ENCODE measurements at regions not wholly inside any gene's neighbourhood (a gene's known extent, or its start where the extent isn't known, plus 50 kb on each side); places are given as distances from the start of the nearest gene placed in this dataset.
"Not testable (repeated sequence)": the region's sequence is repeated elsewhere in the genome, so short reads cannot be mapped to it uniquely, and the experiment has no call there.

- H3K4me3 ChIP-seq (replicated peaks; ENCODE audit: low read depth, low read length), result no peak overlapping the region
- no peak for TF ChIP-seq CTCF (IDR thresholded peaks at IDR 0.05; ENCODE audit: low read depth, low read length, missing control alignments)
- no peak for DNase-seq (ENCODE audit: extremely low read depth, low read depth)
These were observed 74.1 kb upstream of the MED13 start for GRCh38 chr17:62139141-62139540.

- not testable (repeated sequence) for DNase-seq (ENCODE audit: extremely low read depth, low read depth)
- H3K4me3 ChIP-seq (replicated peaks; ENCODE audit: low read depth, low read length), result peak overlapping the region; percentile 9; the same call in 1 of the 2 replicates
These were observed 73.6 kb upstream of the MED13 start for GRCh38 chr17:62138676-62139121.

- not testable (repeated sequence) for DNase-seq (ENCODE audit: extremely low read depth, low read depth)
- peak overlapping the region; percentile 9; the same call in 1 of the 2 replicates for H3K4me3 ChIP-seq (replicated peaks; ENCODE audit: low read depth, low read length)
These were observed 72.9 kb upstream of the MED13 start for GRCh38 chr17:62137734-62138624.

- not testable (repeated sequence) for H3K4me3 ChIP-seq (replicated peaks; ENCODE audit: low read depth, low read length); DNase-seq (ENCODE audit: extremely low read depth, low read depth)
These were observed 72.1 kb upstream of the MED13 start for GRCh38 chr17:62137013-62137733.

- no peak overlapping the region for H3K4me3 ChIP-seq (replicated peaks; ENCODE audit: low read depth, low read length)
- no peak for TF ChIP-seq CTCF (IDR thresholded peaks at IDR 0.05; ENCODE audit: low read depth, low read length, missing control alignments)
- no peak for DNase-seq (ENCODE audit: extremely low read depth, low read depth)
These were observed 70.7 kb upstream of the MED13 start for GRCh38 chr17:62135742-62136141.

GRCh38 chr17:62135096-62135495 is 70.0 kb upstream of the MED13 start:
- DNase-seq (ENCODE audit: extremely low read depth, low read depth); H3K4me3 ChIP-seq (replicated peaks; ENCODE audit: low read depth, low read length): not testable (repeated sequence)

GRCh38 chr17:62134397-62134796 is 69.3 kb upstream of the MED13 start:
- DNase-seq (ENCODE audit: extremely low read depth, low read depth), result no peak
- TF ChIP-seq CTCF (IDR thresholded peaks at IDR 0.05; ENCODE audit: low read depth, low read length, missing control alignments), result no peak
- H3K4me3 ChIP-seq (replicated peaks; ENCODE audit: low read depth, low read length), result no peak overlapping the region

- H3K4me3 ChIP-seq (replicated peaks; ENCODE audit: low read depth, low read length); DNase-seq (ENCODE audit: extremely low read depth, low read depth): not testable (repeated sequence)
These were observed 66.2 kb upstream of the MED13 start for GRCh38 chr17:62131271-62131670.

GRCh38 chr17:62130739-62131138 is 65.7 kb upstream of the MED13 start:
- TF ChIP-seq CTCF (IDR thresholded peaks at IDR 0.05; ENCODE audit: low read depth, low read length, missing control alignments), result no peak
- DNase-seq (ENCODE audit: extremely low read depth, low read depth), result no peak
- H3K4me3 ChIP-seq (replicated peaks; ENCODE audit: low read depth, low read length), result no peak overlapping the region
